HAP-1 (cell line): ENCODE measurements at regions not wholly inside any gene's neighbourhood (a gene's known extent, or its start where the extent isn't known, plus 50 kb on each side); places are given as distances from the start of the nearest gene placed in this dataset.
A peak's percentile ranks its signal among the peaks of the same experiment; 100 is the strongest.
"Not testable (repeated sequence)": the region's sequence is repeated elsewhere in the genome, so short reads cannot be mapped to it uniquely, and the experiment has no call there.

Source experiments
- DNase-seq, 2 experiments: peaks; one replicate each; pipeline ENCODE4 v3.0.0-alpha.2; 2016 to 2020; ENCODE audit warnings: low spot score in 2 of 2
- H3K27me3 ChIP-seq: fragments of 250-450 bp; sonication (Bioruptor Pico); 2 replicates; pipeline ENCODE4 v1.5.1; 2020; ENCODE audit warnings: low read depth, mild to moderate bottlenecking, moderate library complexity
- H3K36me3 ChIP-seq: fragments of 250-450 bp; sonication (Bioruptor Pico); replicated peaks from 2 replicates; pipeline ENCODE4 v1.5.1; 2020; ENCODE audit warnings: mild to moderate bottlenecking
- H3K4me1 ChIP-seq: fragments of 250-450 bp; sonication (Bioruptor Pico); 2 replicates; pipeline ENCODE4 v1.5.1; 2020; ENCODE audit warnings: mild to moderate bottlenecking
- H3K4me3 ChIP-seq: fragments of 250-450 bp; sonication (Bioruptor Pico); 2 replicates; pipeline ENCODE4 v1.5.1; 2020; ENCODE audit warnings: mild to moderate bottlenecking, moderate library complexity
- H3K9me3 ChIP-seq: fragments of 250-450 bp; sonication (Bioruptor Pico); 2 replicates; pipeline ENCODE4 v1.5.1; 2020; ENCODE audit warnings: mild to moderate bottlenecking, moderate library complexity
- in situ Hi-C: fragments of 300-500 bp; cut with MboI; formaldehyde crosslinking; loops from 3 replicates; pipeline ENCODE4 v1.14.3; 2020; ENCODE audit warnings: low sequenced_read_pairs, inconsistent platforms, mixed read lengths

DNA sequence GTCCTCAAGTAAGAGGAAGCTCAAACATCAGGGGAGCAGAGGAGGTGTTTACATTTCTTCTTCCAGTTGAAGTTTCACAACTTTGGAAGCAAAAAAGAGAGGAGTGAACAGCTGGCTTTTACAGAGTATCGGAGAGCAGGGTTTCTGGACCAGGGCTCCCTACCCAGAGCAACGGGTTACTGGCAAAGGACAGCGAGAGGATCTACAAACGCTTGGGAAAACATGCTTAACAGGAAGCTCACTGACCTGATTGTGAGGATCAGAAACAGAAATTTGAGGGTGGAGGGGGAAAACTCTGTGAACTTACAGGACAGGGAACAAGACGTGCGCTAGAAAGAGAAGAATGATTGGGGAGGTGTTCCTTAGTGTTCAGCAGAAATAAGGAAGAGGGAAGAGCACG is 85.7 kb upstream of the TAB2 start:
- H3K4me1 ChIP-seq = peaks cover 23% of the 10 kb centered on the region
- in situ Hi-C loops = no loop called here
- H3K9me3 ChIP-seq = no peaks in the 10 kb centered on the region
- no peak overlapping the region for H3K4me3 ChIP-seq
- H3K27me3 ChIP-seq = no peaks in the 10 kb centered on the region
- DNase-seq = no peak
- no peaks in the 10 kb centered on the region for H3K36me3 ChIP-seq

DNA sequence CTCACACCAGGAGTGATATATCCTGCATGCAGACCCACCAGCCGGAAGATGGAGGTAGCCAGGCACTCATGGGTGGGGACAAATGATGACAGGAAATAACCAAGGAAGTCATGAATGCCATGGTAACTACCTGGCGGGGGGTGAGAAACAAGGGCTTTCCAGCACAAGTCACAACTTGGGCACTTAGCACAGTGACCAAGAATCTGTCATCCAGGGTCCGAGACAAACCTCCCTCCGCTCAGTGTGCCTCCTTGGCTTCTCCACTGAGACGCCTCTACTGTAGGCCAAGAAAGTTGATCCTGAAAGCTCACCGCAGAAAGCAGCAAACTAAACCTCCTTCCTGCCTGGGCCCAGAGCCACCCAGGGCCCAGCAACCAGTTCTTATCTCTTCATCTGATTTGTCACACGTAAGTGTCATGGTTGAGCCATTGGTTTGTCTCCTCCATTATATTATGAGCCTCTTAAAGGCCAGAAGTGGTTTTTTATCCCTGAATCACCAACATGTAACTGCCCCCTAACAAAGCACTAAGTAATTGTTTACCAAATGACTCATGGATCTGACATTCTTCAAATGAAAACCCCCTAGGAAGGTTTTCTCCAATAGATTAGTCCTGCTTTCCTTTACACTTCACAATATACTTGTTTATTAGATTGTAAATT is 84.3 kb upstream of the TAB2 start:
- in situ Hi-C loops = no loop called here
- no peaks in the 10 kb centered on the region for H3K27me3 ChIP-seq
- no peak overlapping the region for H3K4me3 ChIP-seq
- peaks cover 23% of the 10 kb centered on the region for H3K4me1 ChIP-seq
- DNase-seq = peak; percentile 59 to 91
- H3K36me3 ChIP-seq = no peaks in the 10 kb centered on the region
- H3K9me3 ChIP-seq = no peaks in the 10 kb centered on the region

DNA sequence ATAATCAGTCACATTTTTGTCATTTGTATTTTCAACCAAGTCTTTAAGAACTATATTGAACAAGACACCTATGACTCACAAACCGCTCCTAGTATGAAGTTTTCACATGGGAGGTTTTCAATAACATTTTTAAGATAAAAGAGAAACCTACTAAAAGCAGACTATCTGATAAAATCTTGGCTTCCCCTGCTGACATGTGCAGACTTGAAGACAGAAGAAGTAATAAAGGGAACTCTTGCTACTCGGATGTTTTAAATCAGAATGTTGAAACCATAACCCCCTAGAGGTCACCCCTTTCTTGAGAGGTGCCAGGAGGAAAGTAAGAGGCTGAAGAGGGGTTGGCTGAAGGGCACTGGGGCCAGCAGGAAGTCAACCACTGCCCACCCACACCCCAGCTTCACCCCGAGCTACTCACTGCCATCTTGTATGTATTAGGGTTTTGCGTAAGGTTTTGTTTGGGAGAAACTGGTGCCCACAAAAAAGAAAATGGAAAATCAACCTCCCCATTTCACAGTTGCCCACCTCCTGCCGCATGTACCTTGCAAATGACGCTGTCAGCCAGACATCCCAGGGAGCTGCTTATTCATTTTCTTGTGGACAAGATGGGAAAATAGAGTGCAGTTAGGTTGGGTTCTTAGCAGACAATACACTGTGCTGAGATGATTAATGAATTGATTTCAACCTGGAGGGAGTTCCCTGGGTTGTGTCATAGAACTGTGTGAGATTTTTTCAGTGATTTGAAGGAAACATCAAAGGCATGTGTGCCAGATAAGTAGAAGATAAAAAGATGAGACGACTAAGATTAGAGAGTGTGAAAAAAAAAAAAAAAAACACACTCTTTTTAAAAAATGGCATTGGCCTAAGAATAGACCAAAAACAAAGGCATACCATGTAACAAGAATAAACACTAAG is 83.2 kb upstream of the TAB2 start:
- in situ Hi-C loops = no loop called here
- no peaks in the 10 kb centered on the region for H3K27me3 ChIP-seq
- H3K4me3 ChIP-seq = no peak overlapping the region
- DNase-seq = no peak
- H3K4me1 ChIP-seq = peaks cover 23% of the 10 kb centered on the region
- H3K9me3 ChIP-seq = no peaks in the 10 kb centered on the region; the same call in 1 of the 2 replicates
- no peaks in the 10 kb centered on the region for H3K36me3 ChIP-seq

DNA sequence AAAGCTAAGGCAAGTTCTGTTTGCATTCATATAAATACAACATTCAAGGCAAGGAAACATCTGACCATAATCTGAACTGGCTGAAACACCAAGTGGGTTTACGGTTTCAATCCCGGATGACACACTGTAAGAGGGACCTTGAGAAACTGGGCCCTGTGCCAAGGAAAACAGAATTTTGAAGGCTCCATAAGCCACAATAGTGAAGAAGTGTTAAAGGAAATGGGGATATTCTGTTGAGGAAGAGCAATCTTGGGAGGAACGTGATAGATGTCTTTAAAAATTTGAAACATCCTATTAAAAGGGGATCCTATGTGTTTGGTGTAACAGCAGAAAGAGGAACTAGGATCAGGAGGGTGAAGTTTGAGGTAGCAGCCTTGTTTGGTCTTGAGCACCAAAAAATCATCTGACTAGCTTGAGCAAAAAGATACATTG is 82.4 kb upstream of the TAB2 start:
- no peak overlapping the region for H3K4me3 ChIP-seq
- peaks cover 23% of the 10 kb centered on the region for H3K4me1 ChIP-seq
- in situ Hi-C loops = no loop called here
- peaks cover 2% of the 10 kb centered on the region; the same call in 1 of the 2 replicates for H3K9me3 ChIP-seq
- H3K27me3 ChIP-seq = no peaks in the 10 kb centered on the region
- no peaks in the 10 kb centered on the region for H3K36me3 ChIP-seq
- peak in 1 of 2 experiments; percentile 69 for DNase-seq

DNA sequence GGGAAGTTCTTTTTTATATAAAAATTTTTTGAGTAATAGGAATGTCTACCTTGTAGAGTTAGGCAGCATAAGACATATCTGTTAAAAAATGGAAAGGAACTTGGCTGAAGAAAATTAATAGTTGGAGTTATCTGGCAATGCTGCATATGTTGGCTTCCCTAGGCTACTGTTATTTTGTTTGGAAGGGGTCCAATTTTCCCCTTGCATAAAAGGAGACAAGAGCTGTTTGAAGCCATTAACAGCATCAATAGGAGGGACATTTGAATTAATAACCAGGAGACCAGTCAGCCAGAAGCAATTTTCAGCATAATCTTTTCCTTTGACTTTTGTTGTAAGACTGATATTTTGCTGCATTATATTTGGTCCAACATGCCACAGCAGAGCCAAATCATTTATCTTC is 80.9 kb upstream of the TAB2 start:
- Histone ChIP-seq H3K4me1 (peaks cover 23% of the 10 kb centered on the region), H3K36me3 (no peaks in the 10 kb centered on the region), H3K4me3 (no peak overlapping the region), H3K9me3 (peaks cover 2% of the 10 kb centered on the region; the same call in 1 of the 2 replicates), H3K27me3 (no peaks in the 10 kb centered on the region)
- no peak for DNase-seq
- in situ Hi-C loops = no loop called here

DNA sequence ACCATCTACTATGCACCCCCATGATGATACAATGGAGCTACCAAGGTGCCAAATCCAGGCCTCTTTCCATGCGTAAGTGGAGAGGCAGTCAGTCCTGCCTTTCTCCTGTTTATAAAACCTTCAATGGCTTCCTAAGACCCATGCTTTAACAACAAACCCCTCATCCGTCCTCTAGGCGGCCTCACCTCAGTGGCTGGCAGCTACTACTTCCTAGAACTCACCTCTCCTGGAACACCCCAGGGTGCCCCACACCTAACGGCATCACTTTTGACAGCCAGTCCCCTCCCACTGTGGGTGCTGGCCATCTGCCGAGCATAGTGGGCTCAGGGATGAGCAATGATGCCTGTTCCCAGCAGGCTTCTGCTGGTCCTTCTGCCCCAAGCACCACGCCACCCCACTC is 80.0 kb upstream of the TAB2 start:
- DNase-seq = no peak
- Histone ChIP-seq H3K4me1 (peaks cover 23% of the 10 kb centered on the region), H3K9me3 (peaks cover 2% of the 10 kb centered on the region; the same call in 1 of the 2 replicates), H3K4me3 (no peak overlapping the region), H3K36me3 (no peaks in the 10 kb centered on the region), H3K27me3 (no peaks in the 10 kb centered on the region)
- in situ Hi-C loops = no loop called here

DNA sequence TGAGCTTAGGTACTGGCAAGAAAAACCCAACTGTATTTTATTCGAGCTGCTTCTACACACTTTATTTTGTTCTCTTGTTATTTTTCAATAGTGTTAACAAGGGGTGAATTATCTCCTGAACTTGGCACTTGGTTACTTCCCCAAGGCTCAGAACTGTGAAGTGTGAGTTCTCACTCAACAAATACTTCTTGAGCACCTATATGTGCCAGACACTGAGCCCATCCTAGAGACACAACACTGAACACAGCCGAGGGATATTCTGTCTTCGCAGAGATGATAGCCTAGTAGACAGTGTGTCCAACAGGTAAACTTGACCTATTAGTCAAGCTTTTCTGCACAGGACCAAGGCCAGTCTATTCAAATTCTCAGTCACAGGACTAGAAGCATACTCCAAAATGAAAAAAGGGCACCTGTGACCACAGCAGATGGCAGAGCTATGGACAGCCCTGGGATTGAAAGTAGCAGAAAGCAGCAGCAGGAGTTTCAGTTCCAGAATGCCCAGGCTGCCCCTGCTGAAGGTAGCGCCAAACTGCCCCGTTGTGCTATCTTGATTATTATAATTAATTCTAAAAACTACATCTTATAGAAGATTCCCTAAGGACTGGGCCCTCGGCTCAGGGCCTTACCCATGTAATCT is 77.8 kb upstream of the TAB2 start:
- peaks cover 5% of the 10 kb centered on the region for H3K4me1 ChIP-seq
- no peaks in the 10 kb centered on the region for H3K36me3 ChIP-seq
- no peaks in the 10 kb centered on the region for H3K27me3 ChIP-seq
- H3K9me3 ChIP-seq = peaks cover 5% of the 10 kb centered on the region; the same call in 1 of the 2 replicates
- H3K4me3 ChIP-seq = no peak overlapping the region
- no peak for DNase-seq
- in situ Hi-C loops = no loop called here

DNA sequence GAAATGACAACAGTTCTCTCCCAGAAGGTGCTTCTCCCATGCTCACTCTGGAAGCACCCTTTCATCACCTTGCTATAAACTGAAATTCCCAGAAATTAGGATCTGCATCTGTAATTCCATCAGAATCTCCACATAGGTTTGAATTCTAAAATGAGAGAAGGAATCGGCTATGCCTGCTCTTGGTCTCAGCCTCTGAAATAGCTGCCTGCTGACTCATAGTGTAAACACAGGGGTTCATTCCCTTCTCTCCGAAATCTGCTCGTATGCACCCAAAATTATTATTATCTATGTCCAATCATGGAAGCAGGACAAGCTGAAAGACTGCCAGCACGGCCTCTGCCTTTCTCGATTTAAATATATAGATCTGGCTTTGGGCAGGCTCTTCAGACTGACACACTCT is 74.6 kb upstream of the TAB2 start:
- Histone ChIP-seq H3K4me1 (no peaks in the 10 kb centered on the region), H3K9me3 (peaks cover 5% of the 10 kb centered on the region; the same call in 1 of the 2 replicates), H3K27me3 (no peaks in the 10 kb centered on the region), H3K4me3 (no peak overlapping the region), H3K36me3 (no peaks in the 10 kb centered on the region)
- in situ Hi-C loops = no loop called here
- no peak for DNase-seq

DNA sequence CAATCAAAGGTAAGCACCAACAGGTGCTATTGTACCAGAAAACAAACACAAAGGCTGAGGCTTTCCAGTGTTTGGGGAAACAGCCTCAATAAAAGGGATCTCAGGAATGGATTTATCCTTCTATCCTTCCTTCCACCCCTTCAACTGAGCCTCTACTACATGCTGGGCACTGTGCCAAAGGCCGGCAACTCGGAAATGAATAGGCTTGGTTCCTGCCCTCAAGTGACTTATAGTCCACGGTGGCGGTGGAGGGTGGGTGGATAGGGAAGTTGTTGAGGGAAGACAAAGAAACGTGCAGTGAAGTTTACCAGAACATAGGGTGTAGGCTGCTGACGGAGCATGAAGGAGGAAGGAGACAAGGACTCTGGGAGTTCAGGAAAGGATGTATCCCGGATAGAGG is 73.4 kb upstream of the TAB2 start:
- Histone ChIP-seq H3K4me1 (no peaks in the 10 kb centered on the region), H3K4me3 (no peak overlapping the region), H3K36me3 (no peaks in the 10 kb centered on the region), H3K27me3 (no peaks in the 10 kb centered on the region), H3K9me3 (peaks cover 5% of the 10 kb centered on the region; the same call in 1 of the 2 replicates)
- no peak for DNase-seq
- in situ Hi-C loops = no loop called here

DNA sequence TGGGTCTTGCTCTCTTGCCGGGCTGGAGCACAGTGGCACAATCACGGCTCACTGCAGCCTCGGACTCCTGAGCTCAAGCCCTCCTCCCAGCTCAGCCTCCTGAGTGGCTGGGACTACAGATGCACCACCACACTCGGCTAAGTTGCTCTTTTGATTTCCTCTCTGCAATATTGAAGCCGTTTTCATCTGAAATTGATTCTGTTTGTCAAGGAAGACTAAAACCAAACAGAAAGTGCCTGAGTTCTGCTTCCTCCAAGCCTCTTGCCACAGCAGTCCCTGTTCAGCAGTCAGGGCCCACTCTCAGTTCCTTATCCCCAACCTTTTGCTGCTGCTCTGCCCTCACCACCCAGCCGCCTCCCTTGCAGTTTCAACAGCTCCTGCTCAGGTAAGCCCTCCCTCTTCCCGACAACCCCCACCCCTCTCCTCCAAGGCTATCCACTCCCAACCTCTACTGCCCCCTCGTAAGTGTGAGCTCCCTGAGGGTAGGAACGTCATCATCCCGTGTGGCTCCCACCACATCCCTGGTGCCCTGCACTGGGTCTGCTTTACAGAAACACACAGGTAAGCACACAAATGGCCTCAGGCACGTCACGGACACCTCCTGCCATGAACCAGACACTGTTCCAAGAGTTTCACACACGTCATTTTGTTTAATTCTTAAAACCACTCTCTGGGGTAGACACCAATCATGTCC is 70.7 kb upstream of the TAB2 start:
- peaks cover 3% of the 10 kb centered on the region; the same call in 1 of the 2 replicates for H3K9me3 ChIP-seq
- H3K4me1 ChIP-seq = no peaks in the 10 kb centered on the region
- H3K4me3 ChIP-seq = no peak overlapping the region
- DNase-seq = no peak
- H3K36me3 ChIP-seq = no peaks in the 10 kb centered on the region
- in situ Hi-C loops = no loop called here
- H3K27me3 ChIP-seq = no peaks in the 10 kb centered on the region

DNA sequence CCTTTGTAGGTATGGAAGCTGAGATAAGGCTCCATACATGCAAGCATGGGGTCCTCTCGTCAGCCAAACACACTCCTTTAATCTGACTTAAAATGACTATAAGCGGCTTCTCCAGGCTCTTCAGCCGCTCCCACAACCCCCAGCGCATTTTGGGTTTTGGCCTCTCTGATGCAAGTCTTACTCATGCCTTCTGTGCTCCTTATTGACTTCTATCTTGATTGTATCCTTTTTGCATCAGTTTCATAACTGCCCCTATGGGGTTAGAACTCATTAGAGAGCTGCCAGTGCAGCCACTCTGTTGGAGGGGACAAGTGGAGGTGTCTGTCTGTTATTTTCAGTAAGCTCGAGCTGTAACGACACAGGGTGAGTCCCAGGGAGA is 70.1 kb upstream of the TAB2 start:
- Histone ChIP-seq H3K27me3 (no peaks in the 10 kb centered on the region), H3K4me1 (no peaks in the 10 kb centered on the region), H3K9me3 (peaks cover 3% of the 10 kb centered on the region; the same call in 1 of the 2 replicates), H3K4me3 (no peak overlapping the region), H3K36me3 (no peaks in the 10 kb centered on the region)
- DNase-seq = no peak
- in situ Hi-C loops = no loop called here

DNA sequence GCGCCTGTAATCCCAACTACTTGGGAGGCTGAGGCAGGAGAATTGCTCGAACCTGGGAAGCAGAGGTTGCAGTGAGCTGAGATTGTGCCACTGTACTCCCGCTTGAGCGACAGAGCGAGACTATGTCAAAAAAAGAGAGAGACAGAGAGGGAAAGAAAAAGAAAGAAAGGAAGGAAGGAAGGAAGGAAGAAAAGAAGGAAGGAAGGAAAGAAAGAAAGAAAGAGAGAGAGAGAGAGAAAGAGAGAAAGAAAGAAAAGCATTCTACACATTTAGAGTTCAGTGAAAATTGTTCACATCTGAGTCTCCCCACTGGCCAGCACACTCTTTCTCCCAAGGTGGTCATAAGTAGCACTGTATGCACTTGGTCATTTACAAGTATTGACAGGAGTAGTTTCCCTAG is 69.2 kb upstream of the TAB2 start:
- H3K4me3 ChIP-seq, H3K36me3 ChIP-seq, H3K27me3 ChIP-seq, DNase-seq, in situ Hi-C loops, H3K9me3 ChIP-seq, H3K4me1 ChIP-seq: not testable (repeated sequence)

DNA sequence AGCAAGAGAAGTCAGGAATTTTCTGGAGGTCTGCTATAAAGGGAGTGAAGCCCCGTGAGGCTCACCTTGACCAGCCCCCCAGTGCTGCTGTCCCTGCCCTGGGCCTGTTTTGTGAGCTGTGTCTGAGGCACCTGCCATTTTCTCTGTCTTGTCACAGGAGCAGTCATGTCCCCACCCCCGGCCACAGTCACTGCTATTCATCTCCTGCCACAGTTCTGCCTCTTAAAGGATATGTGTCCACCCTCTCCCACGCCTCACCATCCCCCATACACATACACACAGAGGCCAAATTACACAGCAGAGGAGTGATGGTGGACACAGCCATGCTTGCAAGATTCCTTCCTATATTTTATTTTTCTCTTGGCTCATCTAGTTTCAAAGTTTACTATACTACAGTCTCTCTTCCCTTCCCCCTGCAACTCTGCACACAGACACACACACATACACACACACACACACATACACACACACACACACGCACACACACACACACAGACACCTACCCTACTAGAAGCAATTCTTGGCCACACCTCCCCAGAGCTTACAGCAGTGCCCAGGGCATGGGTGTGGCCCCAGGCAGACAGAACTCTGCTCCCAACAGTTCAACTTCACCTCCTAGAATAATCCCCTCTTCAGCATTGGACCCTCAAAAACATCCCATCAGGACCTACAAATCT is 68.7 kb upstream of the TAB2 start:
- peak in 1 of 2 experiments; percentile 27 for DNase-seq
- Histone ChIP-seq H3K4me1 (no peaks in the 10 kb centered on the region), H3K27me3 (no peaks in the 10 kb centered on the region), H3K4me3 (no peak overlapping the region), H3K9me3 (peaks cover under 1% of the 10 kb centered on the region; the same call in 1 of the 2 replicates), H3K36me3 (no peaks in the 10 kb centered on the region)
- in situ Hi-C loops = no loop called here
